ENCODE measurements at regions not wholly inside any gene's neighbourhood (a gene's known extent, or its start where the extent isn't known, plus 50 kb on each side); places are given as distances from the start of the nearest gene placed in this dataset.

- TF ChIP-seq CTCF (IDR thresholded peaks at IDR 0.05) (no peak), POLR2A (IDR thresholded peaks at IDR 0.05) (no peak)
These were observed 76.6 kb upstream of the SCAF8 start for GRCh38 chr6:154656660-154657059.

Data from Peyer's patch (tissue), 4 donors.